T-helper 2 cell (primary cell): ENCODE measurements at regions not wholly inside any gene's neighbourhood (a gene's known extent, or its start where the extent isn't known, plus 50 kb on each side); places are given as distances from the start of the nearest gene placed in this dataset.
"Not testable (repeated sequence)": the region's sequence is repeated elsewhere in the genome, so short reads cannot be mapped to it uniquely, and the experiment has no call there.

ENCODE experiments used
- DNase-seq, 5 experiments: peaks; one replicate each; pipeline versions ENCODE4 v3.0.0 to v3.0.0-alpha.2; 2012 to 2022

GRCh38 chr4:135605076-135605475 lies 1403.5 kb upstream of the PABPC4L start:
- DNase-seq: no peak

- DNase-seq: no peak
Observed at GRCh38 chr4:135604531-135604930, 1402.9 kb upstream of the PABPC4L start.

GRCh38 chr4:135601351-135601750 lies 1399.8 kb upstream of the PABPC4L start:
- DNase-seq: no peak

- DNase-seq: no peak
Observed at GRCh38 chr4:135598151-135598550, 1396.6 kb upstream of the PABPC4L start.

- no peak for DNase-seq
Observed at GRCh38 chr4:135594521-135594920, 1392.9 kb upstream of the PABPC4L start.

GRCh38 chr4:135575041-135575440 lies 1373.5 kb upstream of the PABPC4L start:
- no peak for DNase-seq

- no peak for DNase-seq
Observed at GRCh38 chr4:135573251-135573650, 1371.7 kb upstream of the PABPC4L start.

- no peak for DNase-seq
Observed at GRCh38 chr4:135564090-135564489, 1362.5 kb upstream of the PABPC4L start.

- DNase-seq: no peak
Observed at GRCh38 chr4:135553213-135553612, 1351.6 kb upstream of the PABPC4L start.

- DNase-seq: no peak
Observed at GRCh38 chr4:135552131-135552530, 1350.5 kb upstream of the PABPC4L start.

GRCh38 chr4:135548711-135549110 lies 1347.1 kb upstream of the PABPC4L start:
- no peak for DNase-seq

- no peak for DNase-seq
Observed at GRCh38 chr4:135545616-135546317, 1344.2 kb upstream of the PABPC4L start.

- no peak for DNase-seq
Observed at GRCh38 chr4:135538698-135539097, 1337.1 kb upstream of the PABPC4L start.

- DNase-seq: no peak
Observed at GRCh38 chr4:135533053-135533452, 1331.5 kb upstream of the PABPC4L start.

GRCh38 chr4:135532132-135532531 lies 1330.5 kb upstream of the PABPC4L start:
- DNase-seq: no peak

- DNase-seq: no peak
Observed at GRCh38 chr4:135515295-135515694, 1313.7 kb upstream of the PABPC4L start.

GRCh38 chr4:135510582-135510981 lies 1309.0 kb upstream of the PABPC4L start:
- no peak for DNase-seq

GRCh38 chr4:135508006-135508714 lies 1306.6 kb upstream of the PABPC4L start:
- DNase-seq: no peak

- DNase-seq: no peak
Observed at GRCh38 chr4:135497563-135498152, 1296.1 kb upstream of the PABPC4L start.

GRCh38 chr4:135492439-135492838 lies 1290.8 kb upstream of the PABPC4L start:
- no peak for DNase-seq

- DNase-seq: no peak
Observed at GRCh38 chr4:135485371-135485770, 1283.8 kb upstream of the PABPC4L start.

GRCh38 chr4:135476272-135476671 lies 1274.7 kb upstream of the PABPC4L start:
- no peak for DNase-seq

- DNase-seq: no peak
Observed at GRCh38 chr4:135464311-135464710, 1262.7 kb upstream of the PABPC4L start.

- not testable (repeated sequence) for DNase-seq
Observed at GRCh38 chr4:135447598-135447997, 1246.0 kb upstream of the PABPC4L start.
